CD8-positive, alpha-beta memory T cell (primary cell): ENCODE measurements at regions not wholly inside any gene's neighbourhood (a gene's known extent, or its start where the extent isn't known, plus 50 kb on each side); places are given as distances from the start of the nearest gene placed in this dataset.

Experiments used
- CTCF ChIA-PET: fragments of 350-600 bp; sonication (Branson Sonifier 250); formaldehyde crosslinking; loops from one replicate; lab custom pipeline; 2021; ENCODE audit warnings: antibody characterized with exemption; lab: Charles Lee
- POLR2A ChIA-PET: fragments of 350-600 bp; sonication (Branson Sonifier 250); formaldehyde crosslinking; loops from one replicate; lab custom pipeline; 2021; ENCODE audit warnings: antibody characterized with exemption; lab: Charles Lee
- DNase-seq, 5 donors: peaks; one replicate each; pipeline versions ENCODE4 v3.0.0 to v3.0.0-alpha.2; 2020 to 2022; ENCODE audit warnings: mixed read lengths in 1 of 5
- H3K27ac ChIP-seq: one replicate; pipeline ENCODE4 v1.7.0; 2013; ENCODE audit warnings: low read depth, mild to moderate bottlenecking, low read length, moderate library complexity
- H3K27me3 ChIP-seq: 2 replicates; pipeline ENCODE4 v1.7.0; 2013; ENCODE audit warnings: low read length, mild to moderate bottlenecking; ENCODE audit not compliant: insufficient read depth, poor library complexity, severe bottlenecking
- H3K36me3 ChIP-seq: 2 replicates; pipeline ENCODE4 v1.7.0; 2013; ENCODE audit warnings: mild to moderate bottlenecking, low read length, moderate library complexity; ENCODE audit not compliant: insufficient read depth
- H3K4me1 ChIP-seq: 2 replicates; pipeline ENCODE4 v1.7.0; 2013; ENCODE audit warnings: mild to moderate bottlenecking, low read length, moderate library complexity; ENCODE audit not compliant: insufficient read depth
- H3K4me3 ChIP-seq: 2 replicates; pipeline ENCODE4 v1.7.0; 2013; ENCODE audit warnings: mild to moderate bottlenecking, low read length
- H3K9me3 ChIP-seq: 2 replicates; pipeline ENCODE4 v1.7.0; 2013; ENCODE audit warnings: mild to moderate bottlenecking, low read length
- H3K27ac Mint-ChIP-seq, 8 donors: one replicate each; pipeline ENCODE4 v1.8.0; 2020 to 2021; ENCODE audit warnings: mixed read lengths in 8 of 8, mild to moderate bottlenecking in 6 of 8, inconsistent platforms in 3 of 8, moderate library complexity in 3 of 8
- H3K27me3 Mint-ChIP-seq, 2 donors: one replicate each; pipeline ENCODE4 v1.8.0; 2020 to 2021; ENCODE audit warnings: mixed read lengths in 2 of 2, mild to moderate bottlenecking in 1 of 2, moderate library complexity in 1 of 2
- H3K36me3 Mint-ChIP-seq, 3 donors: one replicate each; pipeline ENCODE4 v1.8.0; 2020 to 2021; ENCODE audit warnings: mixed read lengths in 3 of 3, inconsistent platforms in 1 of 3, mild to moderate bottlenecking in 1 of 3
- H3K4me1 Mint-ChIP-seq, 3 donors: one replicate each; pipeline ENCODE4 v1.8.0; 2020 to 2021; ENCODE audit warnings: mixed read lengths in 3 of 3, inconsistent platforms in 1 of 3, mild to moderate bottlenecking in 1 of 3
- H3K4me3 Mint-ChIP-seq, 7 donors: one replicate each; pipeline ENCODE4 v1.8.0; 2020 to 2021; ENCODE audit warnings: mixed read lengths in 7 of 7, mild to moderate bottlenecking in 6 of 7, moderate library complexity in 4 of 7, inconsistent platforms in 2 of 7
- H3K9me3 Mint-ChIP-seq, 5 donors: one replicate each; pipeline ENCODE4 v1.8.0; 2020 to 2022; ENCODE audit warnings: mixed read lengths in 5 of 5, mild to moderate bottlenecking in 3 of 5, moderate library complexity in 2 of 5, inconsistent platforms in 1 of 5

DNA sequence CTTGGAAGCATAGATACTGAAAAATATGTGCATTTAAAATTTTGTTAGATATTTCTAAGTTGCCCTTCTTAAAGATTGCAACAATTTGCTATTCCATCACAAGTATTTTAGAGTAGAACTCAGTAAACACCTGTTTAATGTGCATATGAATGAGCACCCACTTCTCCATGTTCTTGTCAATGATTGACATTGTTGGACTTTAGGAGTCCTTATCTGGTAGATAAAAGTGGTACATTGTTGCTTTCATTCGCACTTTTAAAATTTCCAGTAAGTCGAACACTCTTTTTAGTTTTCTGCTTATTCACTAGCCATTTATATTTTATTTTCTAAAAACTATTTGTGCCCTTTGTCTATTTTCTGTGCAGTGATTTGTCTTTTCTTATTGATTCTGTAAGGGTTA lies 478.3 kb downstream of the SOX2 start:
- H3K9me3 ChIP-seq, result no peaks in the 10 kb centered on the region
- CTCF ChIA-PET, result no interaction called here
- H3K4me1 Mint-ChIP-seq, result no peaks in the 10 kb centered on the region
- no peak overlapping the region for H3K4me3 ChIP-seq
- H3K4me3 Mint-ChIP-seq, result no peak overlapping the region
- no peak overlapping the region for H3K27ac ChIP-seq
- H3K36me3 ChIP-seq, result no peaks in the 10 kb centered on the region
- no peak for DNase-seq
- H3K9me3 Mint-ChIP-seq, result peaks cover 2 to 17% (median 7%) of the 10 kb centered on the region in 5 donors
- H3K27me3 ChIP-seq, result no peaks in the 10 kb centered on the region
- no peaks in the 10 kb centered on the region for H3K27me3 Mint-ChIP-seq
- POLR2A ChIA-PET, result no interaction called here
- H3K4me1 ChIP-seq, result no peaks in the 10 kb centered on the region
- H3K36me3 Mint-ChIP-seq, result no peaks in the 10 kb centered on the region
- H3K27ac Mint-ChIP-seq, result no peak overlapping the region

DNA sequence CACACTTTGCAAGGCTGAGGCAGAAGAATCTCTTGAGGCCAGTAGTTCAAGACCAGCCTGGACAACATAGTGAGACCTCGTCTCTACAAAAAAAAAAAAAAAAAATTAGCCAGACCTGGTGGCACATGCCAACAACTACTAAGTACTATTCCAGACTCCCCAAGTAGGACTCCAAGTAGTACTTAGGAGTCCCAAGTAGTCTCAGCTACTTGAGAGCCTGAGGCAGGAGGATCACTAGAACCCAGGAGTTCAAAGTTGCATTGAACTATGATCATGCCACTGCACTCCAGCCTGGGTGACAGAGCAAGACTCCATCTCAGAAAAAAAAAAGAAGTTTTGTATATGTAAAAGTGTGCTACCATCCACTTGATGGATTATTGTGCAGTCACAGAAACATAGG lies 486.6 kb downstream of the SOX2 start:
- H3K27me3 Mint-ChIP-seq, result peaks cover 0 to 2% of the 10 kb centered on the region in 2 donors
- peaks cover 0 to 8% (median 7%) of the 10 kb centered on the region in 5 donors for H3K9me3 Mint-ChIP-seq
- no peak for DNase-seq
- Histone ChIP-seq H3K27me3 (no peaks in the 10 kb centered on the region), H3K36me3 (no peaks in the 10 kb centered on the region), H3K9me3 (no peaks in the 10 kb centered on the region), H3K4me3 (no peak overlapping the region), H3K27ac (no peak overlapping the region), H3K4me1 (no peaks in the 10 kb centered on the region)
- POLR2A ChIA-PET, result no interaction called here
- no peak overlapping the region for H3K27ac Mint-ChIP-seq
- no peak overlapping the region for H3K4me3 Mint-ChIP-seq
- H3K36me3 Mint-ChIP-seq, result no peaks in the 10 kb centered on the region
- no peaks in the 10 kb centered on the region for H3K4me1 Mint-ChIP-seq
- CTCF ChIA-PET, result no interaction called here

DNA sequence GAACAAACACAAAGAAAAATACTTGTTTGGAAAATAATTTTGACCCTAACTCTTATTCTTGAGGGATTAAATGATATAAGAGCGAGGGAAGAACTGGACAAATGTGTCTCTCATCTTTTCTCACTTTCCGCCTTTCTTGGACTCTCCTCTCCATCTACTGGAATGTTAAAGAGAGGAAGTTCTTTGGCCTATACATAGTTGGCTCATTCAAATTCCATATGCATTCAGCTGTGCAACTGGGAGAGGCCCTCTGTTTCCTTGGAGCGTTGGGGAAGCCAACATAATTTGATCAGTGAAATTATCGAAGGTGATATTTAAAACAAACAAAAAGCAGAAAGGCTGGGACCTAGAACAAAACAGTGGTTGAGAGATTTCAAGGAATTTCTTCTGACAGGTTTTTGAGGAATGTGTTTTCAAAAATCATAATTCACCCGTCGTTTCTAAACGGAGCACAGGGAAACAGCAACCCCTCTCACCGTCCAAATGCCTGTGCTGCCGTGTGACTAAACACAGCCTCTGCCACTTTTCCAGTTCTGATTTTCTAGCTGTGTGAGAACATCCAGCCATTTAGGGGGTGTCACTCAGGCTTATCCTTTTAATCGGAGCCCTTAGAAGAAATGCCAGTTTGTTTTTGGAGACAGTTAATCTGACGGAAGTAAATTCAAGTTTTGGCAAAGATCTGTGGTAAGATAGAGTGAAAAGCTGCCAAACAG lies 489.9 kb downstream of the SOX2 start:
- Histone ChIP-seq H3K4me3 (no peak overlapping the region), H3K36me3 (no peaks in the 10 kb centered on the region), H3K27ac (no peak overlapping the region), H3K9me3 (no peaks in the 10 kb centered on the region), H3K4me1 (no peaks in the 10 kb centered on the region), H3K27me3 (no peaks in the 10 kb centered on the region)
- H3K9me3 Mint-ChIP-seq, result peaks cover 2 to 12% (median 5%) of the 10 kb centered on the region in 5 donors
- CTCF ChIA-PET, result no interaction called here
- H3K4me3 Mint-ChIP-seq, result no peak overlapping the region
- no peak for DNase-seq
- H3K36me3 Mint-ChIP-seq, result no peaks in the 10 kb centered on the region
- POLR2A ChIA-PET, result no interaction called here
- no peak overlapping the region for H3K27ac Mint-ChIP-seq
- H3K4me1 Mint-ChIP-seq, result no peaks in the 10 kb centered on the region
- peaks cover 0 to 3% of the 10 kb centered on the region in 2 donors for H3K27me3 Mint-ChIP-seq

DNA sequence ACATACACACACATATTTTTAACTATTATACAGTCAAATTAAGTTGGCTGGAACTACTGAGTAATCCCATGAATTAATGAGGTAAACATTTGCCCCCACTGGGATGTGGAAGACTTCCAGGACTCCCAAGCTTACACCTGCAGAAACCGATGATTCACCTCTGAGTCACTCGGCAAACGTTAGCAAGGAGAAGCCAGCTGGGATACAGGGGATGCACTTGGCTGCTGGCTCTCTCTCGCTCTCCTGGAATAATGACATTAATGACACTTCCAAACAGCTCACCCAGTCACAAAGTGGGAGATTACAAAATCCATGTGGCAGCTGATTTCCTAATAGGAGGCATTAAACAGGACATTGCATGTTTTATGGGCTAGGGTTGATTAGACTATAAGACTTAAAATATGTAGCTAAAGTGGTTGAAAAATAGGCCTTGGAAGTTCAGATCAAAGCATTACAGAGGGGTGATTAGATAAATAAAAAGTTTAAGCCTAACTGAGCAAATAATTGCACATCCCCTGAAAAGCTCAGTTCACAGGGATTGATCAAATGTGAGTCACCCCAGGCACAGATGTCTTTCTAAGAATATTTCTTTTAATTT lies 500.9 kb downstream of the SOX2 start:
- Histone ChIP-seq H3K36me3 (no peaks in the 10 kb centered on the region), H3K27ac (no peak overlapping the region), H3K9me3 (no peaks in the 10 kb centered on the region), H3K4me3 (no peak overlapping the region), H3K4me1 (no peaks in the 10 kb centered on the region), H3K27me3 (no peaks in the 10 kb centered on the region)
- DNase-seq, result no peak
- POLR2A ChIA-PET, result no interaction called here
- Mint-ChIP-seq H3K4me3 (no peak overlapping the region), H3K9me3 (peaks cover 0 to 3% (median 0%) of the 10 kb centered on the region in 5 donors), H3K27me3 (no peaks in the 10 kb centered on the region), H3K36me3 (no peaks in the 10 kb centered on the region), H3K27ac (no peak overlapping the region), H3K4me1 (no peaks in the 10 kb centered on the region)
- CTCF ChIA-PET, result no interaction called here

DNA sequence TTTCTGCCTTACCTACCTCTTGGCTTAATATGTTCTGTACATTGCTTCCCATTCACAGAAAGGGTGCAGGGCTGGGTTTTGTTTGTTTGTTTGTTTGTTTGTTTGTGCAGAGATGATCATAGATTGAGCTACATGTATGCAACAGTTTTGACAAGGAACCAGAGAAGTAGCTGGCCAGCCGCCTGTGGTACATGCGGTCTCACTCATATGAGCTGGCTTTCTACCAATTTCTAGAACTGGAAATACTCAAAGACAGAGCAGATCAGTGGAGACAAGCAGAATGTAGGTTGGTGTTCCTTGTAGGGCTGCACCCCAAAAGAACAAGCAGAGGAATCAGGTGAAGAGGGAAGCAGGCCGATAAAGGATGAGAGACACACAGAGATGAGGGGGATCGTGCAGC lies 502.7 kb downstream of the SOX2 start:
- Mint-ChIP-seq H3K4me3 (no peak overlapping the region), H3K4me1 (no peaks in the 10 kb centered on the region), H3K36me3 (no peaks in the 10 kb centered on the region), H3K27me3 (peaks cover 0 to 3% of the 10 kb centered on the region in 2 donors), H3K27ac (no peak overlapping the region), H3K9me3 (peaks cover 0 to 5% (median 0%) of the 10 kb centered on the region in 5 donors)
- Histone ChIP-seq H3K27me3 (no peaks in the 10 kb centered on the region), H3K4me3 (no peak overlapping the region), H3K36me3 (no peaks in the 10 kb centered on the region), H3K9me3 (no peaks in the 10 kb centered on the region), H3K27ac (no peak overlapping the region), H3K4me1 (no peaks in the 10 kb centered on the region)
- ChIA-PET CTCF (no interaction called here), POLR2A (no interaction called here)
- DNase-seq, result no peak

DNA sequence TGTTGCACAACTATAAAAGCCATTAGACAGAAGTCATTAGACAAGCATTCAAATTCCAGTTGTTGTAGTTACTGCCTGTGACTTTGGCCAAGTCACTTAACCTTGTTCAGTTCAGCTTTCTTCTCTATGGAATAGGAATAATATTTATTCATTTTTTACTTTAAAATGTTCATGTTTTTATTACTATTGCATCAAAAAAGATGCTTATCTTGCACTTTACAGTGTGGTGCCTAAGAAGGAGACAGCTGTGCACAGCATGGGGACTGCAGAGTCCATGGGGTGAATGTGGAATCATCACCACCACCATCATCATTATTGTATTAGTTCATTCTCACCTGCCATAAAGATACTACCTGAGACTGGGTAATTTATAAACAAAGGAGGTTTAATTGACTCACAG lies 504.2 kb downstream of the SOX2 start:
- no peak for DNase-seq
- Mint-ChIP-seq H3K36me3 (no peaks in the 10 kb centered on the region), H3K27ac (no peak overlapping the region), H3K4me3 (no peak overlapping the region), H3K9me3 (peaks cover 0 to 2% (median 0%) of the 10 kb centered on the region in 5 donors), H3K27me3 (peaks cover 0 to 3% of the 10 kb centered on the region in 2 donors), H3K4me1 (no peaks in the 10 kb centered on the region)
- Histone ChIP-seq H3K27me3 (no peaks in the 10 kb centered on the region), H3K36me3 (no peaks in the 10 kb centered on the region), H3K27ac (no peak overlapping the region), H3K4me1 (no peaks in the 10 kb centered on the region), H3K9me3 (no peaks in the 10 kb centered on the region), H3K4me3 (no peak overlapping the region)
- POLR2A ChIA-PET, result no interaction called here
- CTCF ChIA-PET, result no interaction called here

DNA sequence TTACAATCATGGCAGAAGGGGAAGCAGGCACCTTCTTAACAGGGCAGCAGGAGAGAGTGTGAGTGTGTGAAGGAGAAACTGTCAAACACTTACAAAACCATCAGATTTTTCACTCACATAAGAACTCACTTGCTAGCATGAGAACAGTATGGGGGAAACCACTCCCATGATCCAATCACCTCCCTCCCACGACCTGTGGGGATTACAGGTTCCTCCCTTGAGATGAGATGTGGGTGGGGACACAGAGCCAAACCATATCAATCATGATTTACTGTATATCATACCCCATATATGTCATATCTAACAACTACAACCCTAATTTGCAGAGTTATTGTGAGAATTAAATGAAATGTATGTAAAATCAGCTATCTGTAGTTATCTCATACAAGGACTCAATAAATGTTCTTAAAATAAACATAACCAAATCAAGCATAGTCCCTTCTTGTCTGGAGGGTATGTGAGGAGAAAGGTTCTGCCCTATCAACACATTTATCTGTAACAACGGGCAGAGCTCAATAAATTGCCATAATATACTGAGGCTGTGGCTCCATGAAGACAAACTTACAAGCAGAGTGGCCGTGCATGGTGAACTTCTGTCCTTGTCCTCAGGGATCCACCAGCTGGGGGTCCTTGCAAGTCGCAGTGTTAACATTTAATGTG lies 504.7 kb downstream of the SOX2 start:
- Mint-ChIP-seq H3K4me1 (no peaks in the 10 kb centered on the region), H3K36me3 (no peaks in the 10 kb centered on the region), H3K9me3 (peaks cover 0 to 2% (median 0%) of the 10 kb centered on the region in 5 donors), H3K27ac (no peak overlapping the region), H3K4me3 (no peak overlapping the region), H3K27me3 (peaks cover 0 to 3% of the 10 kb centered on the region in 2 donors)
- no peak overlapping the region for H3K4me3 ChIP-seq
- DNase-seq, result no peak
- H3K36me3 ChIP-seq, result no peaks in the 10 kb centered on the region
- POLR2A ChIA-PET, result no interaction called here
- H3K9me3 ChIP-seq, result no peaks in the 10 kb centered on the region
- no peaks in the 10 kb centered on the region for H3K27me3 ChIP-seq
- CTCF ChIA-PET, result no interaction called here
- H3K4me1 ChIP-seq, result no peaks in the 10 kb centered on the region
- H3K27ac ChIP-seq, result no peak overlapping the region

DNA sequence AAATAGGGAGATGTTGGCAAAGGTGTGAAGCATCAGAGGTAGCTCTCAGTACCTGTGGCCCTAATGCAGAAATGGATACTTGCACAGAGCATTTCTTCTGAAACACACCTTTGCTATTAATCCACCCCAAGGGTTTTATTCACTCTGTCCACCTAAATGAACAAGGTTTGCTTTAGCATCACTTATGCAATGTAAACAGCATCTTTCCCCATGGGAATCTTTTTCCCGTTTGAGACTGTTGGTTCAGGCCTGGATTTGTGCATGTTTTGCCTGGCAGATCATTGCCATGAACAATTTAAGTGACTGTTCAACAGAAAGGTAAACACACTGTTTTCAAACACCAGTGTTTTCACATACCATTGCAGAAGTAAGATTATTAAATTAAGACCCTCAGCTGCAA lies 508.3 kb downstream of the SOX2 start:
- Mint-ChIP-seq H3K9me3 (peaks cover 0 to 4% (median 0%) of the 10 kb centered on the region in 5 donors), H3K27ac (no peak overlapping the region), H3K27me3 (peaks cover 0 to 3% of the 10 kb centered on the region in 2 donors), H3K36me3 (no peaks in the 10 kb centered on the region), H3K4me3 (no peak overlapping the region), H3K4me1 (no peaks in the 10 kb centered on the region)
- ChIA-PET CTCF (no interaction called here), POLR2A (no interaction called here)
- no peaks in the 10 kb centered on the region for H3K36me3 ChIP-seq
- H3K9me3 ChIP-seq, result no peaks in the 10 kb centered on the region
- DNase-seq, result no peak
- H3K4me3 ChIP-seq, result no peak overlapping the region
- H3K27me3 ChIP-seq, result no peaks in the 10 kb centered on the region
- H3K4me1 ChIP-seq, result no peaks in the 10 kb centered on the region
- H3K27ac ChIP-seq, result no peak overlapping the region
